Osteocyte (in vitro differentiated cells): ENCODE measurements at regions not wholly inside any gene's neighbourhood (a gene's known extent, or its start where the extent isn't known, plus 50 kb on each side); places are given as distances from the start of the nearest gene placed in this dataset.

Experiments used
- DNase-seq: peaks from one replicate; pipeline ENCODE4 v3.0.0; 2021; ENCODE audit warnings: mixed read lengths; ENCODE audit not compliant: unreplicated experiment; ENCODE audit errors: extremely low spot score
- H3K27ac Mint-ChIP-seq: one replicate; pipeline ENCODE4 v1.8.0; 2021; ENCODE audit warnings: mild to moderate bottlenecking, mixed read lengths; ENCODE audit not compliant: unreplicated experiment
- H3K27me3 Mint-ChIP-seq: one replicate; pipeline ENCODE4 v1.8.0; 2021; ENCODE audit warnings: mixed read lengths; ENCODE audit not compliant: unreplicated experiment
- H3K36me3 Mint-ChIP-seq: one replicate; pipeline ENCODE4 v1.8.0; 2021; ENCODE audit warnings: mixed read lengths; ENCODE audit not compliant: unreplicated experiment
- H3K4me1 Mint-ChIP-seq: one replicate; pipeline ENCODE4 v1.8.0; 2021; ENCODE audit warnings: mixed read lengths; ENCODE audit not compliant: unreplicated experiment
- H3K4me3 Mint-ChIP-seq: one replicate; pipeline ENCODE4 v1.8.0; 2021; ENCODE audit warnings: mild to moderate bottlenecking, moderate library complexity, mixed read lengths; ENCODE audit not compliant: unreplicated experiment
- H3K9me3 Mint-ChIP-seq: one replicate; pipeline ENCODE4 v1.8.0; 2021; ENCODE audit warnings: mixed read lengths; ENCODE audit not compliant: unreplicated experiment
- CTCF ChIP-seq: fragments of 200-600 bp; sonication (generic); IDR thresholded peaks from 2 replicates; pipeline ENCODE4 v1.5.0; 2021; ENCODE audit warnings: antibody characterized with exemption, mild to moderate bottlenecking, moderate library complexity

DNA sequence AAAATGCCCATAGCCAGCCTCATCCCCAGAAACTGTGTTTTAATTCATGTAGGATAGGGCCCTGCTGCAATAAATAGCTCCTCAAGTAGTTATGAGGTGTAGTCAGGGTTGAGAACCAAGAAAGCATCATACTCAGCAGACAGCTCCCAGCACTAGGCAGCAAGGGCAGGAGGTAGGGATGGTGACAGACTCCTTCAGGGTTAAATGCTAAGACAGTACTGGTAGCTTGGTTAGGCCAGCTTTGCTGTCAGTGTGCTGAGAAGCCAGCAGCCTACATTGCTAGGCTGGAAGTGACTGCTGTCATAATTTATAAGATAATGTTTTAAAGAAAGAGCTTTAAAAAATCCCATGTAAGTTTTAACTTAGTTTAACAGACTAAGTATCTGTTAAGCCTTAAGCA lies 113.9 kb upstream of the IMMP2L start:
- Mint-ChIP-seq H3K4me3 (no peak overlapping the region), H3K27me3 (peaks cover 46% of the 10 kb centered on the region), H3K4me1 (no peaks in the 10 kb centered on the region), H3K9me3 (no peaks in the 10 kb centered on the region), H3K36me3 (no peaks in the 10 kb centered on the region), H3K27ac (no peak overlapping the region)
- no peak for TF ChIP-seq CTCF
- DNase-seq = no peak

DNA sequence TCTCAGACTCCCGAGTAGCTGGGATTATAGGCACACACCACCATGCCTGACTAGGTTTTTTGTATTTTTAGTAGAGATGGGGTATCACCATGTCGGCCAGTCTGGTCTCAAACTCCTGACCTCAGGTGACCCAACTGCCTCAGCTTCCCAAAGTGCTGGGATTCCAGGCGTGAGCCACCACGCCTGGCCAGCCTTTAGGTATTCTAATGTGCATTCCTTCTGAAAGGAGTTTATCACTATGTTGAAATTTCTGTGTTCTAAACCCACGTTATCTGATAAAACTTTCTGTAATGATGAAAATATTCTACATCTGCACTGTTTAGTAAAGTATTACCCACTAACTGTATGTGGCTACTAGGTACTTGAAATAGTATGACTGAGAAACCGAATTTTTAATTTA lies 110.6 kb upstream of the IMMP2L start:
- H3K27me3 Mint-ChIP-seq = peaks cover 50% of the 10 kb centered on the region

DNA sequence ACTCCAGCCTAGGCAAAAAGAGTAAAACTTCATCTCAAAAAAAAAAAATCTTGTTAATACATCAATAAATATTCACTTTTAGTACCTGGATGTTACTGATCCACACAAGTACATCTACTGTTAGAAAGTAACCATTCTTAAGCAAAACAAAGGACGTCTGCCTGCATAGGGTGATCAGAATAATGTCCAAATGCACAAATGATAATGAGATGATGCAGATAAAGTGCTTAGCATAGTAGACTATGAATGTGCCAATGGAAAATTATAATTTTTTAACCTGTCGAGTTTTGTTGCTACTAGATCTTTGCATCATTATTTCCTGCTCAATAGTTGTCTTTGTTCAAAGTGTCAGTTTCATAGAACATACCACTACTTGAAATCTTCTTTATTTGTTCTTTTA lies 109.6 kb upstream of the IMMP2L start:
- no peak for TF ChIP-seq CTCF
- no peaks in the 10 kb centered on the region for H3K9me3 Mint-ChIP-seq
- peaks cover 50% of the 10 kb centered on the region for H3K27me3 Mint-ChIP-seq
- no peaks in the 10 kb centered on the region for H3K36me3 Mint-ChIP-seq
- no peak overlapping the region for H3K27ac Mint-ChIP-seq
- no peaks in the 10 kb centered on the region for H3K4me1 Mint-ChIP-seq
- no peak overlapping the region for H3K4me3 Mint-ChIP-seq
- DNase-seq = no peak

More for the DNA sequence above, 110.6 kb upstream of the IMMP2L start:
- Mint-ChIP-seq H3K4me3 (no peak overlapping the region), H3K4me1 (no peaks in the 10 kb centered on the region), H3K9me3 (no peaks in the 10 kb centered on the region), H3K36me3 (no peaks in the 10 kb centered on the region), H3K27ac (no peak overlapping the region)
- TF ChIP-seq CTCF = no peak
- no peak for DNase-seq

- no peak for DNase-seq
- no peak overlapping the region for H3K27ac Mint-ChIP-seq
- no peaks in the 10 kb centered on the region for H3K36me3 Mint-ChIP-seq
- H3K27me3 Mint-ChIP-seq = peaks cover 41% of the 10 kb centered on the region
- no peaks in the 10 kb centered on the region for H3K9me3 Mint-ChIP-seq
- H3K4me3 Mint-ChIP-seq = no peak overlapping the region
- H3K4me1 Mint-ChIP-seq = no peaks in the 10 kb centered on the region
- TF ChIP-seq CTCF = no peak
These were observed 106.4 kb upstream of the IMMP2L start for GRCh38 chr7:111668711-111669110.

- DNase-seq = no peak
- H3K27ac Mint-ChIP-seq = no peak overlapping the region
- no peak overlapping the region for H3K4me3 Mint-ChIP-seq
- peaks cover 38% of the 10 kb centered on the region for H3K27me3 Mint-ChIP-seq
- no peaks in the 10 kb centered on the region for H3K9me3 Mint-ChIP-seq
- H3K36me3 Mint-ChIP-seq = no peaks in the 10 kb centered on the region
- H3K4me1 Mint-ChIP-seq = no peaks in the 10 kb centered on the region
- no peak for TF ChIP-seq CTCF
These were observed 105.2 kb upstream of the IMMP2L start for GRCh38 chr7:111667488-111667887.
